GM20000 (cell line): ENCODE measurements at regions not wholly inside any gene's neighbourhood (a gene's known extent, or its start where the extent isn't known, plus 50 kb on each side); places are given as distances from the start of the nearest gene placed in this dataset.

ENCODE experiments used
- DNase-seq: peaks from one replicate; pipeline ENCODE4 v3.0.0; 2012; ENCODE audit warnings: low spot score
- CTCF ChIP-seq: IDR thresholded peaks from 2 replicates; pipeline ENCODE4 v1.5.1; 2012; ENCODE audit warnings: mild to moderate bottlenecking, control low read depth; ENCODE audit errors: extremely low read depth, missing control alignments

- DNase-seq, result no peak
- TF ChIP-seq CTCF, result no peak
Observed at GRCh38 chr2:57278451-57278850, 768.2 kb upstream of the VRK2 start.

GRCh38 chr2:57291209-57291608, 755.4 kb upstream of the VRK2 start:
- no peak for DNase-seq
- no peak for TF ChIP-seq CTCF

GRCh38 chr2:57296795-57297517, 749.6 kb upstream of the VRK2 start:
- no peak for DNase-seq

GRCh38 chr2:57313678-57314077, 732.9 kb upstream of the VRK2 start:
- no peak for TF ChIP-seq CTCF

More at GRCh38 chr2:57296795-57297517, 749.6 kb upstream of the VRK2 start:
- no peak for TF ChIP-seq CTCF

GRCh38 chr2:57314682-57315081, 731.9 kb upstream of the VRK2 start:
- TF ChIP-seq CTCF, result no peak
- DNase-seq, result no peak

More at GRCh38 chr2:57313678-57314077, 732.9 kb upstream of the VRK2 start:
- DNase-seq, result no peak

GRCh38 chr2:57330447-57330846, 716.2 kb upstream of the VRK2 start:
- DNase-seq, result no peak
- TF ChIP-seq CTCF, result no peak

- no peak for TF ChIP-seq CTCF
- DNase-seq, result no peak
Observed at GRCh38 chr2:57333221-57333620, 713.4 kb upstream of the VRK2 start.
